ENCODE measurements at regions not wholly inside any gene's neighbourhood (a gene's known extent, or its start where the extent isn't known, plus 50 kb on each side); places are given as distances from the start of the nearest gene placed in this dataset.

- Mint-ChIP-seq H3K27ac (no peak overlapping the region), H3K9me3 (peaks cover 50 to 59% of the 10 kb centered on the region in 2 donors), H3K27me3 (no peaks in the 10 kb centered on the region), H3K4me1 (peaks cover 26% of the 10 kb centered on the region), H3K4me3 (no peak overlapping the region)
- ATAC-seq (no peak), DNase-seq (no peak)
These were observed 131.6 kb upstream of the TAB2 start for GRCh38 chr6:149185799-149186357.

- ATAC-seq: no peak
- Mint-ChIP-seq H3K27ac (no peak overlapping the region), H3K4me3 (no peak overlapping the region), H3K4me1 (peaks cover 26% of the 10 kb centered on the region), H3K27me3 (no peaks in the 10 kb centered on the region), H3K9me3 (peaks cover 50 to 59% of the 10 kb centered on the region in 2 donors)
- DNase-seq: no peak
These were observed 130.6 kb upstream of the TAB2 start for GRCh38 chr6:149186873-149187272.

- H3K27ac Mint-ChIP-seq: peak overlapping the region; percentile 23 to 57
- H3K4me1 Mint-ChIP-seq: peaks cover 31% of the 10 kb centered on the region
- no peak overlapping the region for H3K4me3 Mint-ChIP-seq
- ATAC-seq (peak; percentile 83), DNase-seq (peak in 1 of 2 donors; percentile 54)
- peaks cover 38 to 46% of the 10 kb centered on the region in 2 donors for H3K9me3 Mint-ChIP-seq
- no peaks in the 10 kb centered on the region for H3K27me3 Mint-ChIP-seq
These were observed 127.2 kb upstream of the TAB2 start for GRCh38 chr6:149190224-149190831.

GRCh38 chr6:149194820-149195558 lies 122.5 kb upstream of the TAB2 start:
- DNase-seq (no peak), ATAC-seq (no peak)
- H3K4me1 Mint-ChIP-seq: peaks cover 12% of the 10 kb centered on the region
- peak overlapping the region in 1 of 2 donors; percentile 42 for H3K27ac Mint-ChIP-seq
- peaks cover 30 to 31% of the 10 kb centered on the region in 2 donors for H3K9me3 Mint-ChIP-seq
- H3K27me3 Mint-ChIP-seq: no peaks in the 10 kb centered on the region
- H3K4me3 Mint-ChIP-seq: no peak overlapping the region

- Mint-ChIP-seq H3K4me1 (peaks cover 6% of the 10 kb centered on the region), H3K9me3 (peaks cover 27 to 36% of the 10 kb centered on the region in 2 donors)
- ATAC-seq: no peak
These were observed 121.4 kb upstream of the TAB2 start for GRCh38 chr6:149196091-149196490.

GRCh38 chr6:149197482-149197881 lies 120.0 kb upstream of the TAB2 start:
- ATAC-seq: no peak
- Mint-ChIP-seq H3K4me3 (no peak overlapping the region), H3K4me1 (peaks cover 6% of the 10 kb centered on the region), H3K9me3 (peaks cover 27 to 41% of the 10 kb centered on the region in 2 donors), H3K27me3 (no peaks in the 10 kb centered on the region), H3K27ac (no peak overlapping the region)
- DNase-seq: no peak

More at GRCh38 chr6:149196091-149196490, 121.4 kb upstream of the TAB2 start:
- H3K4me3 Mint-ChIP-seq: no peak overlapping the region
- H3K27ac Mint-ChIP-seq: no peak overlapping the region
- H3K27me3 Mint-ChIP-seq: no peaks in the 10 kb centered on the region
- no peak for DNase-seq

- no peak overlapping the region for H3K4me3 Mint-ChIP-seq
- no peaks in the 10 kb centered on the region for H3K27me3 Mint-ChIP-seq
- no peak for ATAC-seq
These were observed 119.2 kb upstream of the TAB2 start for GRCh38 chr6:149198265-149198664.

GRCh38 chr6:149200282-149200945 lies 117.1 kb upstream of the TAB2 start:
- no peak for ATAC-seq
- H3K27me3 Mint-ChIP-seq: no peaks in the 10 kb centered on the region
- H3K27ac Mint-ChIP-seq: no peak overlapping the region
- H3K4me1 Mint-ChIP-seq: peaks cover 8% of the 10 kb centered on the region
- H3K9me3 Mint-ChIP-seq: peaks cover 35 to 49% of the 10 kb centered on the region in 2 donors
- H3K4me3 Mint-ChIP-seq: no peak overlapping the region
- DNase-seq: no peak

More at GRCh38 chr6:149198265-149198664, 119.2 kb upstream of the TAB2 start:
- no peak for DNase-seq
- Mint-ChIP-seq H3K9me3 (peaks cover 27 to 41% of the 10 kb centered on the region in 2 donors), H3K27ac (no peak overlapping the region), H3K4me1 (peaks cover 12% of the 10 kb centered on the region)

- Mint-ChIP-seq H3K4me1 (peaks cover 8% of the 10 kb centered on the region), H3K27me3 (no peaks in the 10 kb centered on the region), H3K4me3 (no peak overlapping the region), H3K27ac (no peak overlapping the region), H3K9me3 (peaks cover 34 to 46% of the 10 kb centered on the region in 2 donors)
- ATAC-seq: no peak
- no peak for DNase-seq
These were observed 116.3 kb upstream of the TAB2 start for GRCh38 chr6:149201068-149201655.

- H3K27ac Mint-ChIP-seq: peak overlapping the region in 1 of 2 donors; percentile 44
- ATAC-seq (no peak), DNase-seq (no peak)
These were observed 115.4 kb upstream of the TAB2 start for GRCh38 chr6:149202100-149202499.

GRCh38 chr6:149202952-149203351 lies 114.6 kb upstream of the TAB2 start:
- H3K27ac Mint-ChIP-seq: peak overlapping the region in 1 of 2 donors; percentile 13
- H3K9me3 Mint-ChIP-seq: peaks cover 18 to 36% of the 10 kb centered on the region in 2 donors
- H3K4me1 Mint-ChIP-seq: peaks cover 8% of the 10 kb centered on the region
- H3K4me3 Mint-ChIP-seq: no peak overlapping the region
- no peaks in the 10 kb centered on the region for H3K27me3 Mint-ChIP-seq
- DNase-seq (no peak), ATAC-seq (no peak)

More at GRCh38 chr6:149202100-149202499, 115.4 kb upstream of the TAB2 start:
- Mint-ChIP-seq H3K4me3 (no peak overlapping the region), H3K4me1 (peaks cover 8% of the 10 kb centered on the region), H3K9me3 (peaks cover 24 to 37% of the 10 kb centered on the region in 2 donors), H3K27me3 (no peaks in the 10 kb centered on the region)

- Mint-ChIP-seq H3K27ac (peak overlapping the region in 1 of 2 donors; percentile 13), H3K9me3 (peaks cover 14 to 35% of the 10 kb centered on the region in 2 donors), H3K27me3 (no peaks in the 10 kb centered on the region), H3K4me1 (peaks cover 8% of the 10 kb centered on the region), H3K4me3 (no peak overlapping the region)
- DNase-seq (no peak), ATAC-seq (no peak)
These were observed 114.0 kb upstream of the TAB2 start for GRCh38 chr6:149203509-149203908.

GRCh38 chr6:149208134-149208601 lies 109.3 kb upstream of the TAB2 start:
- Mint-ChIP-seq H3K9me3 (peaks cover 7 to 12% of the 10 kb centered on the region in 2 donors), H3K4me1 (peaks cover 2% of the 10 kb centered on the region), H3K4me3 (no peak overlapping the region), H3K27ac (no peak overlapping the region), H3K27me3 (no peaks in the 10 kb centered on the region)
- no peak for DNase-seq
- ATAC-seq: no peak

GRCh38 chr6:149209871-149210775 lies 107.4 kb upstream of the TAB2 start:
- no peaks in the 10 kb centered on the region for H3K27me3 Mint-ChIP-seq
- no peaks in the 10 kb centered on the region for H3K4me1 Mint-ChIP-seq
- peak in 1 of 2 donors; percentile 41 for DNase-seq
- H3K27ac Mint-ChIP-seq: peak overlapping the region; percentile 92 to 93
- peak; percentile 78 for ATAC-seq
- peak overlapping the region; percentile 62 to 67 for H3K4me3 Mint-ChIP-seq
- peaks cover 1 to 4% of the 10 kb centered on the region in 2 donors for H3K9me3 Mint-ChIP-seq

Data from stimulated activated naive CD8-positive, alpha-beta T cell treated with anti-CD3 and anti-CD28 coated beads, Interleukin-15, amount 100 ng/mL, for 72 hours (primary cell).